ENCODE measurements at regions not wholly inside any gene's neighbourhood (a gene's known extent, or its start where the extent isn't known, plus 50 kb on each side); places are given as distances from the start of the nearest gene placed in this dataset.

DNA sequence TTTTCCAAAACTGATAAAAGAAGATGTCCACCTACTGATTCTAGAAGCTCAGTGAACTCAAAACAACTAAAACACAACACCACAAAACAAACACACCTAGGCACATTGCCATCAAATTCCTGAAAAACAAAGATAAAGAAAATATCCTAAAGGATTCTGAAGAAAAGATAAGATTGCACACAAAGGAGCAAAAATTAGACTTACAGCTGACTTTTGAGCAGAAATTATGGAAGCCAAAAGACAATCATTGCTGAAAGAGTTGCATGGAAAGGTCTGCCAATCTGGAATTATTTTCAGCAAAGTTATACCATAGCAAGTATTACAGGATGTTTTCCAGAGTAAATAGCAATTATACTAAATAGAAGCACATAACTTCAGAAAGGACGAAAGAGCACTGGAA, 128.2 kb upstream of the IRX2 start:
- no TSS peak for BruUV-seq (replicated peaks)
- WGBS (ENCODE audit: insufficient coverage, low coverage, missing lambda C conversion rate): 0% methylated on average over 1 of the region's 1 CpG
- FAIRE-seq (no peak), DNase-seq (ENCODE audit: extremely low read depth in 1 of 4, low spot score in 3 of 4) (no peak), ATAC-seq (no peak)
- Histone ChIP-seq H3K9me1 (ENCODE audit: control insufficient read depth, insufficient read depth, low read length) (no peaks in the 10 kb centered on the region), H3K9ac (ENCODE audit: insufficient read depth in 1 of 2, low read depth in 2 of 2, low read length in 2 of 2) (no peak overlapping the region), H3K79me2 (ENCODE audit: control insufficient read depth, insufficient read depth, low read length) (no peaks in the 10 kb centered on the region), H3K4me1 (replicated peaks in 1 of 2; ENCODE audit: control insufficient read depth in 2 of 2, insufficient read depth in 2 of 2, low read length in 2 of 2) (no peaks in the 10 kb centered on the region), H3K36me3 (ENCODE audit: control insufficient read depth, insufficient read depth, low read length) (no peaks in the 10 kb centered on the region), H3K4me2 (ENCODE audit: insufficient read depth, low read length) (no peak overlapping the region), H2AFZ (ENCODE audit: low read depth, low read length) (no peak overlapping the region), H3K27ac (ENCODE audit: extremely low read depth, low read depth, low read length) (no peak overlapping the region), H3K27me3 (ENCODE audit: control insufficient read depth in 2 of 2, insufficient read depth in 2 of 2, low read length in 2 of 2) (no peaks in the 10 kb centered on the region), H4K20me1 (replicated peaks; ENCODE audit: control insufficient read depth, insufficient read depth, low read length) (no peaks in the 10 kb centered on the region), H3K4me3 (no peak overlapping the region), H3K9me3 (replicated peaks; ENCODE audit: control insufficient read depth, insufficient read depth, low read depth, low read length) (no peaks in the 10 kb centered on the region)
- TF ChIP-seq CBX5 (IDR thresholded peaks at IDR 0.05; ENCODE audit: borderline replicate concordance, low read depth) (peak; percentile 85), FOXK2 (conservative IDR thresholded peaks at IDR 0.05 in 1 of 2, IDR thresholded peaks at IDR 0.05 in 1 of 2; ENCODE audit: low read depth in 2 of 2) (no peak), CBX3 (IDR thresholded peaks at IDR 0.05; ENCODE audit: borderline replicate concordance in 1 of 2, low read length in 2 of 2) (peak in 1 of 2 experiments; percentile 83; a peak in 1 of 3 replicates), ZNF507 (tag; conservative IDR thresholded peaks at IDR 0.05) (no peak), TRIM28 (IDR thresholded peaks at IDR 0.05) (peak; percentile 85)
- TF ChIP-seq, protein P1, sequence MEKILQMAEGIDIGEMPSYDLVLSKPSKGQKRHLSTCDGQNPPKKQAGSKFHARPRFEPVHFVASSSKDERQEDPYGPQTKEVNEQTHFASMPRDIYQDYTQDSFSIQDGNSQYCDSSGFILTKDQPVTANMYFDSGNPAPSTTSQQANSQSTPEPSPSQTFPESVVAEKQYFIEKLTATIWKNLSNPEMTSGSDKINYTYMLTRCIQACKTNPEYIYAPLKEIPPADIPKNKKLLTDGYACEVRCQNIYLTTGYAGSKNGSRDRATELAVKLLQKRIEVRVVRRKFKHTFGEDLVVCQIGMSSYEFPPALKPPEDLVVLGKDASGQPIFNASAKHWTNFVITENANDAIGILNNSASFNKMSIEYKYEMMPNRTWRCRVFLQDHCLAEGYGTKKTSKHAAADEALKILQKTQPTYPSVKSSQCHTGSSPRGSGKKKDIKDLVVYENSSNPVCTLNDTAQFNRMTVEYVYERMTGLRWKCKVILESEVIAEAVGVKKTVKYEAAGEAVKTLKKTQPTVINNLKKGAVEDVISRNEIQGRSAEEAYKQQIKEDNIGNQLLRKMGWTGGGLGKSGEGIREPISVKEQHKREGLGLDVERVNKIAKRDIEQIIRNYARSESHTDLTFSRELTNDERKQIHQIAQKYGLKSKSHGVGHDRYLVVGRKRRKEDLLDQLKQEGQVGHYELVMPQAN (IDR thresholded peaks at IDR 0.05; ENCODE audit: borderline replicate concordance): no peak
- intact Hi-C loops (cut with micrococcal nuclease) (no loop called here), in situ Hi-C loops (cut with MboI) (no loop called here)
- POLR2A ChIA-PET: no interaction called here
- CTCF ChIA-PET (ENCODE audit: low intra/inter-chr PET ratio): no interaction called here
